HG02623 (cell line): ENCODE measurements at regions not wholly inside any gene's neighbourhood (a gene's known extent, or its start where the extent isn't known, plus 50 kb on each side); places are given as distances from the start of the nearest gene placed in this dataset.
"Not testable (repeated sequence)": the region's sequence is repeated elsewhere in the genome, so short reads cannot be mapped to it uniquely, and the experiment has no call there.

Experiments used
- ATAC-seq: cut with Tn5 transposase; IDR thresholded peaks from one replicate; pipeline ENCODE4 v1.9.1; 2021; ENCODE audit warnings: moderate library complexity; ENCODE audit not compliant: unreplicated experiment

- no peak for ATAC-seq
Measured at GRCh38 chrX:138954976-138955375, 243.5 kb upstream of the FGF13 start.

GRCh38 chrX:138946926-138947325 is 235.4 kb upstream of the FGF13 start:
- ATAC-seq, result no peak

GRCh38 chrX:138945219-138945618 is 233.7 kb upstream of the FGF13 start:
- ATAC-seq, result no peak

- ATAC-seq, result no peak
Measured at GRCh38 chrX:138939038-138939437, 227.5 kb upstream of the FGF13 start.

- no peak for ATAC-seq
Measured at GRCh38 chrX:138938003-138938402, 226.5 kb upstream of the FGF13 start.

- ATAC-seq, result no peak
Measured at GRCh38 chrX:138931212-138931611, 219.7 kb upstream of the FGF13 start.

GRCh38 chrX:138930583-138930945 is 219.0 kb upstream of the FGF13 start:
- no peak for ATAC-seq

GRCh38 chrX:138929926-138930582 is 218.5 kb upstream of the FGF13 start:
- no peak for ATAC-seq

GRCh38 chrX:138928737-138929459 is 217.4 kb upstream of the FGF13 start:
- no peak for ATAC-seq

- no peak for ATAC-seq
Measured at GRCh38 chrX:138925330-138925729, 213.8 kb upstream of the FGF13 start.

- no peak for ATAC-seq
Measured at GRCh38 chrX:138923805-138924204, 212.3 kb upstream of the FGF13 start.

- no peak for ATAC-seq
Measured at GRCh38 chrX:138921031-138921430, 209.5 kb upstream of the FGF13 start.

GRCh38 chrX:138917781-138918180 is 206.3 kb upstream of the FGF13 start:
- no peak for ATAC-seq

- no peak for ATAC-seq
Measured at GRCh38 chrX:138914767-138915166, 203.2 kb upstream of the FGF13 start.

GRCh38 chrX:138908577-138908976 is 197.1 kb upstream of the FGF13 start:
- ATAC-seq, result no peak

- ATAC-seq, result no peak
Measured at GRCh38 chrX:138897621-138898492, 186.3 kb upstream of the FGF13 start.

GRCh38 chrX:138890491-138890890 is 179.0 kb upstream of the FGF13 start:
- ATAC-seq, result no peak

- no peak for ATAC-seq
Measured at GRCh38 chrX:138889149-138889548, 177.6 kb upstream of the FGF13 start.

GRCh38 chrX:138886769-138887168 is 175.3 kb upstream of the FGF13 start:
- no peak for ATAC-seq

- ATAC-seq, result no peak
Measured at GRCh38 chrX:138885886-138886285, 174.4 kb upstream of the FGF13 start.

- not testable (repeated sequence) for ATAC-seq
Measured at GRCh38 chrX:138880293-138880692, 168.8 kb upstream of the FGF13 start.

GRCh38 chrX:138877746-138878145 is 166.2 kb upstream of the FGF13 start:
- ATAC-seq, result no peak
